Transverse colon (tissue), 4 donors: ENCODE measurements at regions not wholly inside any gene's neighbourhood (a gene's known extent, or its start where the extent isn't known, plus 50 kb on each side); places are given as distances from the start of the nearest gene placed in this dataset.

Experiments
- CTCF ChIP-seq, 5 experiments: fragments of 200-600 bp in 3 of 5; fragments of 450-650 bp in 2 of 5; sonication (generic) in 3 of 5; IDR thresholded peaks; 1 replicate in 2 of 5; 2 replicates in 3 of 5; pipeline ENCODE4 v1.5.1; 2016 to 2017; ENCODE audit warnings: antibody characterized with exemption in 5 of 5, inconsistent platforms in 3 of 5, mild to moderate bottlenecking in 2 of 5, moderate library complexity in 1 of 5
- EP300 ChIP-seq: sonication (generic); formaldehyde crosslinking; IDR thresholded peaks from one replicate; pipeline ENCODE4 v1.6.1; 2017; ENCODE audit warnings: antibody characterized with exemption, low read depth
- POLR2AphosphoS5 ChIP-seq, 3 donors: sonication (generic); formaldehyde crosslinking; IDR thresholded peaks; one replicate each; pipeline ENCODE4 v1.6.1; 2016; ENCODE audit warnings: antibody characterized with exemption in 3 of 3

GRCh38 chr7:81630600-81630999 is 139.2 kb downstream of the HGF start:
- TF ChIP-seq EP300 (no peak), CTCF (IDR thresholded peaks at IDR 0.05) (no peak), POLR2AphosphoS5 (IDR thresholded peaks at IDR 0.05) (no peak)
